Caco-2 (cell line): ENCODE measurements at regions not wholly inside any gene's neighbourhood (a gene's known extent, or its start where the extent isn't known, plus 50 kb on each side); places are given as distances from the start of the nearest gene placed in this dataset.

Experiments used
- BruUV-seq: library from RNA; stranded (reverse); fragments of 400-500 nt; replicated peaks from 2 replicates; lab custom pipeline; 2021; lab: Mats Ljungman, UMichigan
- CTCF ChIA-PET: fragments of 300-600 bp; sonication (Branson Sonifier 250); formaldehyde crosslinking; loops from one replicate; lab custom pipeline; 2022; ENCODE audit warnings: antibody characterized with exemption; lab: Charles Lee
- POLR2A ChIA-PET: fragments of 300-600 bp; sonication (Branson Sonifier 250); formaldehyde crosslinking; loops from one replicate; lab custom pipeline; 2022; ENCODE audit warnings: antibody characterized with exemption; lab: Charles Lee
- DNase-seq, 2 experiments: peaks; one replicate each; pipeline versions ENCODE4 v3.0.0 to v3.0.0-alpha.2; 2020 to 2022
- H3K27me3 ChIP-seq: replicated peaks from 2 replicates; pipeline ENCODE4 v1.6.0; 2011; ENCODE audit warnings: low read length; ENCODE audit not compliant: control insufficient read depth, insufficient read depth
- H3K36me3 ChIP-seq: 2 replicates; pipeline ENCODE4 v1.5.1; 2011; ENCODE audit warnings: low read length; ENCODE audit not compliant: control insufficient read depth, insufficient read depth
- H3K4me1 ChIP-seq: fragments of 250-450 bp; sonication (Bioruptor Pico); 2 replicates; pipeline ENCODE4 v1.5.1; 2020; ENCODE audit warnings: mild to moderate bottlenecking
- H3K4me3 ChIP-seq: 2 replicates; pipeline ENCODE4 v1.5.1; 2011; ENCODE audit warnings: low read depth, mild to moderate bottlenecking, control low read depth, low read length
- H3K9me3 ChIP-seq: fragments of 250-450 bp; sonication (Bioruptor Pico); 2 replicates; pipeline ENCODE4 v1.5.1; 2020; ENCODE audit warnings: mild to moderate bottlenecking, moderate library complexity
- H3K27ac Mint-ChIP-seq: one replicate; pipeline ENCODE4 v1.8.0; 2022; ENCODE audit warnings: mixed read lengths; ENCODE audit not compliant: unreplicated experiment
- H3K27me3 Mint-ChIP-seq: one replicate; pipeline ENCODE4 v1.8.0; 2022; ENCODE audit warnings: mixed read lengths; ENCODE audit not compliant: insufficient read depth, unreplicated experiment
- H3K36me3 Mint-ChIP-seq: one replicate; pipeline ENCODE4 v1.8.0; 2022; ENCODE audit warnings: mild to moderate bottlenecking, mixed read lengths; ENCODE audit not compliant: insufficient read depth, unreplicated experiment
- H3K4me1 Mint-ChIP-seq: one replicate; pipeline ENCODE4 v1.8.0; 2022; ENCODE audit warnings: low read depth, mixed read lengths; ENCODE audit not compliant: unreplicated experiment
- H3K4me3 Mint-ChIP-seq: one replicate; pipeline ENCODE4 v1.8.0; 2022; ENCODE audit warnings: mild to moderate bottlenecking, moderate library complexity, mixed read lengths; ENCODE audit not compliant: unreplicated experiment
- H3K9me3 Mint-ChIP-seq: one replicate; pipeline ENCODE4 v1.8.0; 2022; ENCODE audit warnings: mixed read lengths; ENCODE audit not compliant: unreplicated experiment
- CTCF ChIP-seq, 2 experiments: fragments of 200-600 bp in 1 of 2; IDR thresholded peaks; 1 replicate in 1 of 2; 2 replicates in 1 of 2; pipeline versions ENCODE4 v1.5.1 to v1.8.0; 2011 to 2022; ENCODE audit warnings: antibody characterized with exemption in 1 of 2, control low read depth in 1 of 2, inconsistent platforms in 1 of 2, low read depth in 1 of 2, low read length in 1 of 2, mild to moderate bottlenecking in 1 of 2, moderate library complexity in 1 of 2; ENCODE audit not compliant: insufficient read depth in 1 of 2, severe bottlenecking in 1 of 2, unreplicated experiment in 1 of 2
- intact Hi-C: fragments of 100-400 bp; cut with micrococcal nuclease; formaldehyde crosslinking; loops from one replicate; pipeline ENCODE4 v1.10.0; 2022; ENCODE audit not compliant: unreplicated experiment

- Mint-ChIP-seq H3K4me3 (no peak overlapping the region), H3K4me1 (peaks cover 1% of the 10 kb centered on the region), H3K9me3 (peaks cover 41% of the 10 kb centered on the region), H3K27me3 (no peaks in the 10 kb centered on the region), H3K27ac (no peak overlapping the region), H3K36me3 (no peaks in the 10 kb centered on the region)
- H3K4me1 ChIP-seq, result peaks cover 8% of the 10 kb centered on the region; the same call in 1 of the 2 replicates
- H3K36me3 ChIP-seq, result no peaks in the 10 kb centered on the region
- CTCF ChIA-PET, result no interaction called here
- peaks cover 23% of the 10 kb centered on the region for H3K9me3 ChIP-seq
- H3K4me3 ChIP-seq, result no peak overlapping the region
- DNase-seq, result no peak
- intact Hi-C loops, result no loop called here
- H3K27me3 ChIP-seq, result no peaks in the 10 kb centered on the region
- TF ChIP-seq CTCF (IDR thresholded peaks at IDR 0.05; ENCODE audit: insufficient read depth in 1 of 2, low read depth in 1 of 2, low read length in 1 of 2, severe bottlenecking in 1 of 2, unreplicated experiment in 1 of 2), result no peak
- POLR2A ChIA-PET, result no interaction called here
- BruUV-seq, result no TSS peak
Observed at GRCh38 chr2:138415985-138416384, 85.6 kb upstream of the SPOPL start.

GRCh38 chr2:138418453-138418852 is 83.1 kb upstream of the SPOPL start:
- ChIA-PET POLR2A (no interaction called here), CTCF (no interaction called here)
- Histone ChIP-seq H3K4me1 (peaks cover 30% of the 10 kb centered on the region), H3K36me3 (no peaks in the 10 kb centered on the region), H3K9me3 (peaks cover 16% of the 10 kb centered on the region), H3K27me3 (no peaks in the 10 kb centered on the region), H3K4me3 (no peak overlapping the region)
- TF ChIP-seq CTCF (IDR thresholded peaks at IDR 0.05; ENCODE audit: insufficient read depth in 1 of 2, low read depth in 1 of 2, low read length in 1 of 2, severe bottlenecking in 1 of 2, unreplicated experiment in 1 of 2), result no peak
- BruUV-seq, result no TSS peak
- Mint-ChIP-seq H3K4me3 (no peak overlapping the region), H3K4me1 (peaks cover 12% of the 10 kb centered on the region), H3K27ac (no peak overlapping the region), H3K9me3 (peaks cover 22% of the 10 kb centered on the region), H3K27me3 (no peaks in the 10 kb centered on the region), H3K36me3 (no peaks in the 10 kb centered on the region)
- intact Hi-C loops, result no loop called here
- no peak for DNase-seq

GRCh38 chr2:138421315-138421970 is 80.1 kb upstream of the SPOPL start:
- no peaks in the 10 kb centered on the region for H3K36me3 Mint-ChIP-seq
- Histone ChIP-seq H3K36me3 (0 out of 2 replicates have a peak, but pooled peaks cover 1% of the 10 kb centered on the region), H3K27me3 (no peaks in the 10 kb centered on the region), H3K9me3 (peaks cover 12% of the 10 kb centered on the region), H3K4me1 (peaks cover 38% of the 10 kb centered on the region), H3K4me3 (no peak overlapping the region)
- TF ChIP-seq CTCF (IDR thresholded peaks at IDR 0.05; ENCODE audit: insufficient read depth in 1 of 2, low read depth in 1 of 2, low read length in 1 of 2, severe bottlenecking in 1 of 2, unreplicated experiment in 1 of 2), result no peak
- H3K27me3 Mint-ChIP-seq, result no peaks in the 10 kb centered on the region
- peak overlapping the region; percentile 51 for H3K4me3 Mint-ChIP-seq
- TSS peak; percentile 83 for BruUV-seq
- peak in 1 of 2 experiments; percentile 44 for DNase-seq
- peaks cover 15% of the 10 kb centered on the region for H3K4me1 Mint-ChIP-seq
- intact Hi-C loops, result loop anchor here (5.0 kb wide), 1 partner anchor 71 kb away; no protein-coding TSS in a partner anchor
- CTCF ChIA-PET, result no interaction called here
- H3K27ac Mint-ChIP-seq, result peak overlapping the region; percentile 62
- POLR2A ChIA-PET, result no interaction called here
- peaks cover 27% of the 10 kb centered on the region for H3K9me3 Mint-ChIP-seq
